ENCODE measurements at regions not wholly inside any gene's neighbourhood (a gene's known extent, or its start where the extent isn't known, plus 50 kb on each side); places are given as distances from the start of the nearest gene placed in this dataset.

- DNase-seq: no peak
Measured at GRCh38 chr18:65403534-65403933, 347.3 kb upstream of the CDH7 start.

GRCh38 chr18:65399091-65399490 is 351.7 kb upstream of the CDH7 start:
- DNase-seq: no peak

- DNase-seq: no peak
Measured at GRCh38 chr18:65398347-65399075, 352.3 kb upstream of the CDH7 start.

- DNase-seq: no peak
Measured at GRCh38 chr18:65380986-65381385, 369.8 kb upstream of the CDH7 start.

GRCh38 chr18:65380571-65380970 is 370.2 kb upstream of the CDH7 start:
- no peak for DNase-seq

GRCh38 chr18:65372904-65373303 is 377.9 kb upstream of the CDH7 start:
- DNase-seq: no peak

GRCh38 chr18:65365245-65365980 is 385.4 kb upstream of the CDH7 start:
- no peak for DNase-seq

- DNase-seq: no peak
Measured at GRCh38 chr18:65363911-65364632, 386.7 kb upstream of the CDH7 start.

- no peak for DNase-seq
Measured at GRCh38 chr18:65363011-65363410, 387.8 kb upstream of the CDH7 start.

GRCh38 chr18:65359479-65359878 is 391.3 kb upstream of the CDH7 start:
- DNase-seq: no peak

GRCh38 chr18:65358306-65358705 is 392.5 kb upstream of the CDH7 start:
- DNase-seq: no peak

GRCh38 chr18:65352186-65352585 is 398.6 kb upstream of the CDH7 start:
- no peak for DNase-seq

- DNase-seq: no peak
Measured at GRCh38 chr18:65349635-65350034, 401.2 kb upstream of the CDH7 start.

- no peak for DNase-seq
Measured at GRCh38 chr18:65347446-65347845, 403.4 kb upstream of the CDH7 start.

- DNase-seq: no peak
Measured at GRCh38 chr18:65346086-65346485, 404.7 kb upstream of the CDH7 start.

GRCh38 chr18:65343571-65343970 is 407.2 kb upstream of the CDH7 start:
- no peak for DNase-seq

GRCh38 chr18:65336411-65336810 is 414.4 kb upstream of the CDH7 start:
- DNase-seq: no peak

GRCh38 chr18:65329010-65329409 is 421.8 kb upstream of the CDH7 start:
- no peak for DNase-seq

- DNase-seq: no peak
Measured at GRCh38 chr18:65326805-65327204, 424.0 kb upstream of the CDH7 start.

GRCh38 chr18:65322895-65323294 is 427.9 kb upstream of the CDH7 start:
- DNase-seq: no peak

- no peak for DNase-seq
Measured at GRCh38 chr18:65298422-65298821, 452.4 kb upstream of the CDH7 start.

GRCh38 chr18:65288908-65289307 is 461.9 kb upstream of the CDH7 start:
- DNase-seq: no peak

- no peak for DNase-seq
Measured at GRCh38 chr18:65287652-65288051, 463.2 kb upstream of the CDH7 start.

- DNase-seq: no peak
Measured at GRCh38 chr18:65282096-65282495, 468.7 kb upstream of the CDH7 start.

Measured in suppressor macrophage (primary cell).